Natural killer cell (primary cell): ENCODE measurements at regions not wholly inside any gene's neighbourhood (a gene's known extent, or its start where the extent isn't known, plus 50 kb on each side); places are given as distances from the start of the nearest gene placed in this dataset.
"Not testable (repeated sequence)": the region's sequence is repeated elsewhere in the genome, so short reads cannot be mapped to it uniquely, and the experiment has no call there.

Experiments
- ATAC-seq, 3 donors: fragments of 150-1000 bp in 2 of 3; fragments of 200-7000 bp in 1 of 3; cut with Tn5 transposase; 1 replicate in 1 of 3; 2 replicates in 2 of 3; pipeline ENCODE4 v1.10.0; 2021; ENCODE audit warnings: mild to moderate bottlenecking in 2 of 3, moderate library complexity in 2 of 3
- DNase-seq, 2 donors: peaks; one replicate each; pipeline versions ENCODE4 v3.0.0 to v3.0.0-alpha.2; 2013 to 2021; ENCODE audit warnings: mixed read lengths in 1 of 2
- H3K27ac ChIP-seq: one replicate; pipeline ENCODE4 v1.5.1; 2013; ENCODE audit warnings: mild to moderate bottlenecking, low read length
- H3K27me3 ChIP-seq: one replicate; pipeline ENCODE4 v1.6.1; 2013; ENCODE audit warnings: low read length; ENCODE audit not compliant: control insufficient read depth, insufficient read depth
- H3K36me3 ChIP-seq: one replicate; pipeline ENCODE4 v1.6.1; 2013; ENCODE audit warnings: low read length; ENCODE audit not compliant: control insufficient read depth, insufficient read depth
- H3K4me1 ChIP-seq: one replicate; pipeline ENCODE4 v1.6.1; 2013; ENCODE audit warnings: low read length; ENCODE audit not compliant: control insufficient read depth, insufficient read depth
- H3K4me3 ChIP-seq: one replicate; pipeline ENCODE4 v1.5.1; 2013; ENCODE audit warnings: low read length
- H3K9me3 ChIP-seq: one replicate; pipeline ENCODE4 v1.6.1; 2013; ENCODE audit warnings: low read length; ENCODE audit not compliant: control insufficient read depth, insufficient read depth
- H3K27ac Mint-ChIP-seq, 2 donors: one replicate each; pipeline ENCODE4 v1.8.0; 2022; ENCODE audit warnings: mild to moderate bottlenecking in 2 of 2, mixed read lengths in 2 of 2, moderate library complexity in 1 of 2
- H3K27me3 Mint-ChIP-seq, 2 donors: one replicate each; pipeline ENCODE4 v1.8.0; 2022; ENCODE audit warnings: low read depth in 2 of 2, mixed read lengths in 2 of 2
- H3K36me3 Mint-ChIP-seq: one replicate; pipeline ENCODE4 v1.8.0; 2022; ENCODE audit warnings: mixed read lengths
- H3K4me1 Mint-ChIP-seq, 2 donors: one replicate each; pipeline ENCODE4 v1.8.0; 2022; ENCODE audit warnings: mixed read lengths in 2 of 2
- H3K4me3 Mint-ChIP-seq: one replicate; pipeline ENCODE4 v1.8.0; 2022; ENCODE audit warnings: mild to moderate bottlenecking, moderate library complexity, mixed read lengths
- H3K9me3 Mint-ChIP-seq, 2 donors: one replicate each; pipeline ENCODE4 v1.8.0; 2022; ENCODE audit warnings: mixed read lengths in 2 of 2
- WGBS: methylation state at CpG from one replicate; pipeline ENCODE4 v1.1.7; 2013; ENCODE audit warnings: missing lambda C conversion rate; ENCODE audit not compliant: insufficient coverage; 5-methylcytosine and 5-hydroxymethylcytosine counted together
- intact Hi-C: fragments of 100-400 bp; cut with micrococcal nuclease; formaldehyde crosslinking; loops from one replicate; pipeline ENCODE4 v1.14.2; 2022
- TF ChIP-seq, protein P1 (sequence below): fragments of 200-600 bp; IDR thresholded peaks from one replicate; pipeline ENCODE4 v1.8.0; 2022; ENCODE audit warnings: antibody characterized with exemption

DNA sequence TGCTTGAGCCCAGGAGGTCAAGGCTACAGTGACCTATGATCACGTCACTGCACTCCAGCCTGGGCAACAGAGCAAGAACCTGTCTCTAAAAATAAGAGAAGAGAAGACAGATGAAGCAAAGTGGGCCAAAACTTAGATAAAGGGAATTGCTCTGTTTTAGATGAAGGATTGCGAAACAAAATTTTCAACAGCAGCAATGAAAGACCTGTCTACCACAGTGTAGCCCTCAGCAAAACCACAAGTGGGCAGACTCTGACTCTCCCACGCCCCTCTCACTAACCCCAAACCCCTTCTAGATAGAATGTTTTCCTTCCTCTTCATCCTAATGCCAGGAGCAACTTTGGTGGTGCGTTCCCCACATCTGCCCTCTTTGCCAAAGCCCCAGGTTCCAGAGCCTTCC lies 105.6 kb upstream of the ALDH3B2 start:
- 11% methylated on average over 4 of the region's 4 CpGs for WGBS

DNA sequence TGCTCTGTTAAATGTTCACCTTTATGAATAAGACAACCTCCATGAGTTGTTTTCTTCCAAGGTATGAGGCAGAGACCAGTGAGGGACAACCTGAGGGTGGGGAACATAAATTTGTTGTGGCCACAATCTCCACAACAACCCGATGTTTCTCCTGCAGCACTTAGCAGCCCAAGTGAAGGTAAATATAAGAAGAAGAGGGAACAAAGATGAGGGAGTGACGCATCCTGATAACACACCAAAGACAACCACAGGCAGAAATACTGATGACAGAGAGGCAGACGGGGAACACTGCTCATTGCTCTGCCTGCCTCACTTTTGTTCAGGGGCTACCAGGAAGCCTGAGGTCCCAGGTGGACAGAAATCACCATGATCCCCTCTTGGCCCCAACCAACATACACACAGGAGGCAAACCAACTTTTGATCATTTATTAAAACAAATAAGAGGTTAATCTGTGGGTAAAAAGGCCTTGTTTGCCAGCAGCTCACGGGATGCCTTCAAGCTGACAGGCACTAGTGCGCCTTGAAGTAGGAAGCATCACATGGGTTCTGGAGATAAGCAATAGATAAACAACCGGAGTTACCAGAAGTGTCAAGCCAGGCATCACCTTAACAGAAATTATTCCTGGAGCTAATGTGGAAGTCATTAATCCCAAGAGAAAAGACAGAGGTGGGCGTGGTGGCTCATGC lies 104.9 kb upstream of the ALDH3B2 start:
- H3K4me1 ChIP-seq, H3K36me3 Mint-ChIP-seq, H3K27me3 ChIP-seq, H3K9me3 ChIP-seq, DNase-seq, H3K36me3 ChIP-seq, H3K27ac Mint-ChIP-seq, ATAC-seq, H3K9me3 Mint-ChIP-seq, H3K27ac ChIP-seq, H3K4me3 Mint-ChIP-seq, intact Hi-C loops, H3K4me3 ChIP-seq: not testable (repeated sequence)
- Mint-ChIP-seq H3K27me3 (peaks cover 20 to 39% of the 10 kb centered on the region in 2 donors), H3K4me1 (peaks cover 9 to 12% of the 10 kb centered on the region in 2 donors)
- WGBS = 56% methylated on average over 7 of the region's 7 CpGs

More for the DNA sequence above, 105.6 kb upstream of the ALDH3B2 start:
- peak in 1 of 3 donors; percentile 27 for ATAC-seq
- no peak for DNase-seq
- TF ChIP-seq, protein P1, sequence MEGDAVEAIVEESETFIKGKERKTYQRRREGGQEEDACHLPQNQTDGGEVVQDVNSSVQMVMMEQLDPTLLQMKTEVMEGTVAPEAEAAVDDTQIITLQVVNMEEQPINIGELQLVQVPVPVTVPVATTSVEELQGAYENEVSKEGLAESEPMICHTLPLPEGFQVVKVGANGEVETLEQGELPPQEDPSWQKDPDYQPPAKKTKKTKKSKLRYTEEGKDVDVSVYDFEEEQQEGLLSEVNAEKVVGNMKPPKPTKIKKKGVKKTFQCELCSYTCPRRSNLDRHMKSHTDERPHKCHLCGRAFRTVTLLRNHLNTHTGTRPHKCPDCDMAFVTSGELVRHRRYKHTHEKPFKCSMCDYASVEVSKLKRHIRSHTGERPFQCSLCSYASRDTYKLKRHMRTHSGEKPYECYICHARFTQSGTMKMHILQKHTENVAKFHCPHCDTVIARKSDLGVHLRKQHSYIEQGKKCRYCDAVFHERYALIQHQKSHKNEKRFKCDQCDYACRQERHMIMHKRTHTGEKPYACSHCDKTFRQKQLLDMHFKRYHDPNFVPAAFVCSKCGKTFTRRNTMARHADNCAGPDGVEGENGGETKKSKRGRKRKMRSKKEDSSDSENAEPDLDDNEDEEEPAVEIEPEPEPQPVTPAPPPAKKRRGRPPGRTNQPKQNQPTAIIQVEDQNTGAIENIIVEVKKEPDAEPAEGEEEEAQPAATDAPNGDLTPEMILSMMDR = no peak
- intact Hi-C loops = no loop called here
- no peaks in the 10 kb centered on the region for H3K9me3 Mint-ChIP-seq
- no peak overlapping the region for H3K4me3 Mint-ChIP-seq
- no peak overlapping the region for H3K27ac Mint-ChIP-seq
- H3K36me3 Mint-ChIP-seq = no peaks in the 10 kb centered on the region
- H3K4me1 ChIP-seq = no peaks in the 10 kb centered on the region
- H3K36me3 ChIP-seq = no peaks in the 10 kb centered on the region
- H3K27ac ChIP-seq = no peak overlapping the region
- H3K27me3 ChIP-seq = no peaks in the 10 kb centered on the region
- H3K27me3 Mint-ChIP-seq = peaks cover 13 to 32% of the 10 kb centered on the region in 2 donors
- no peak overlapping the region for H3K4me3 ChIP-seq
- H3K4me1 Mint-ChIP-seq = peaks cover 9 to 12% of the 10 kb centered on the region in 2 donors
- H3K9me3 ChIP-seq = no peaks in the 10 kb centered on the region

DNA sequence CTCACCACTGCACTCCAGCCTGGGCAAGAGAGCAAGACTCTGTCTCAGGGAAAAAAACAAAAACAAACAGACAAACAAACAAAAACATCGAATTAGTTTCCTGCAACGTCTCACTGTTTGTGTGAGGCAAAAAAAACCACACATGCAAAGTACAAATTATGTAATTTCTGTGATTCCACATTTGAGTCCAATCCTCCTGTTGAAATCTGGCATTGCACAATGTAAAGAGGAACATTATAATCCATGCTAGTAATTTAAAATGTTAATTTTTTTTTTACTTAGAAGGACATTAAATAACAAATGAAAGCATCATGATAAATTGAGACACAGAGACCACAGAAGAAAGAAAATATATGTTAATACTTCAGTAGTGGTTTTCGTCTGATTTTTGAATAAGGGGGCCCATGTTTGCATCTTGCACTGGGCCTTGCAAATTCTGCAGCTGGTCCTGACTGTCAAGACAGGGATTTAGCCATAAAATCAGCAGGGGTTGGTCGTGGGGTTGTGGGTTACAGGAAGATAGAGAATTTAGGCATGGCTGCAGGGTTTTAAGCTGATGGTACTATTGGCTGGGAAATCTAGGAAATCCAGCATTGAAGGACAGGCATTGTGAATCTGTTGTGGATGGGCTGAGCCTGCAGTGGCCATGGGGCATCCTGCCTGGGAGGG lies 102.6 kb upstream of the ALDH3B2 start:
- 49% methylated on average over 4 of the region's 4 CpGs for WGBS
- peaks cover 9 to 12% of the 10 kb centered on the region in 2 donors for H3K4me1 Mint-ChIP-seq
- intact Hi-C loops = no loop called here
- TF ChIP-seq, protein P1 = no peak
- no peak overlapping the region for H3K4me3 ChIP-seq
- H3K36me3 Mint-ChIP-seq = no peaks in the 10 kb centered on the region
- peaks cover 29 to 60% of the 10 kb centered on the region in 2 donors for H3K27me3 Mint-ChIP-seq
- DNase-seq (no peak), ATAC-seq (no peak)
- no peak overlapping the region for H3K4me3 Mint-ChIP-seq
- no peak overlapping the region for H3K27ac ChIP-seq
- H3K9me3 Mint-ChIP-seq = no peaks in the 10 kb centered on the region
- H3K36me3 ChIP-seq = no peaks in the 10 kb centered on the region
- no peaks in the 10 kb centered on the region for H3K4me1 ChIP-seq
- H3K9me3 ChIP-seq = no peaks in the 10 kb centered on the region
- H3K27ac Mint-ChIP-seq = no peak overlapping the region
- no peaks in the 10 kb centered on the region for H3K27me3 ChIP-seq

DNA sequence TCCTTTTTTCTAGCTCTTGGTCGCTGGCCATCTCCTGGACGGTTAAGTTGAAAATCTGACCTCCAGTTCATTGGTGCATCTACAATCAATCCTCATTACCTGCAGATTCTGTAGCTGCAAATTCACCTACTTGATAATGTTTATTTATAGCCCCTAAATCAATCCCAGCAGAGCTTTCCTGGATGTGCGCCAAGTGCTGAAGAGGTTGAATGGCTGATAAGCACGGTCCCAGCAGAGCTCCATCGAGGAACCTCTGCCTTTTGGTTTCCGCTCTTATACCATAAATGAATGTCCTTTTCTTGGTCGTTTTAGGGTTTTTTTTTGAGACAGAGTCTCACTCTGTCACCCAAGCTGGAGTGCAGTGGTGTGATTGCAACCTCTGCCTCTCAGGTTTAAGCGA lies 99.8 kb upstream of the ALDH3B2 start:
- H3K4me1 Mint-ChIP-seq, H3K4me3 ChIP-seq, H3K4me1 ChIP-seq, H3K36me3 ChIP-seq, H3K27me3 ChIP-seq, H3K4me3 Mint-ChIP-seq, H3K27ac Mint-ChIP-seq, H3K27ac ChIP-seq, DNase-seq, H3K9me3 Mint-ChIP-seq, ATAC-seq, intact Hi-C loops, H3K36me3 Mint-ChIP-seq, H3K9me3 ChIP-seq: not testable (repeated sequence)
- 28% methylated on average over 8 of the region's 8 CpGs for WGBS
- peaks cover 26 to 45% of the 10 kb centered on the region in 2 donors for H3K27me3 Mint-ChIP-seq

DNA sequence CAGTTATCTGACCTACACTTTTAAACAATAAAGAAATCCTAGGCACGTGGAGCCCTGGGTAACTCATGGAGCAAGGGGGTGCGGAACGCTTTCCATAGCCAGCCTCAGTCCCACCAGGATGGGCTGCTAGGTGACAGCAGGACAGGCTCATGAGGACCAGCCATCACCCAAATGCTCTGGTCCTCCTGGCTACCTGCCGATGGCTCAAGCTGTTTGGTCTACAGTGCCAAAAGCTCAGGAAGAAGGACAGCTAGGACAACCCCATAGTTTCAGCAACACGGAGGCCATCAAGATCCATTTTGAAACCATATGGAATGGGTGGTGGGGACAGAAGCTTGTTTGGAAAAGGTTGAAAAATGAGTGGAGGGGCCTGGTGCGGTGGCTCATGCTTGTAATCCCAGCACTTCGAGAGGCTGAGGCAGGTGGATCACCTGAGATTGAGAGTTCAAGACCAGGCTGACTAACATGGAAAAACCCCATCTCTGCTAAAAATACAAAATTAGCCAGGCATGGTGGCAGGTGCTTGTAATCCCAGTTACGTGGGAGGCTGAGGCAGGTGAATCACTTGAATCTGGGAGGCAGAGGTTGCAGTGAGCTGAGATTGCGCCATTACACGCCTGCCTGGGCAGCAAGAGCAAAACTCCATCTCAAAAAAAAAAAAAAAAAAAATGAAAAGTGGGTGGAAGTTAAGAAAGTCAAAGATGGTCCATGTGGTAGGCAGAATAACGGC lies 93.7 kb upstream of the ALDH3B2 start:
- H3K9me3 ChIP-seq, DNase-seq, ATAC-seq, H3K36me3 ChIP-seq, intact Hi-C loops, H3K4me3 Mint-ChIP-seq, H3K27me3 ChIP-seq, H3K27ac ChIP-seq, H3K36me3 Mint-ChIP-seq, H3K27ac Mint-ChIP-seq, H3K9me3 Mint-ChIP-seq, H3K4me1 Mint-ChIP-seq, H3K4me3 ChIP-seq, H3K4me1 ChIP-seq: not testable (repeated sequence)
- H3K27me3 Mint-ChIP-seq = peaks cover 0 to 17% of the 10 kb centered on the region in 2 donors
- 86% methylated on average over 9 of the region's 11 CpGs for WGBS

DNA sequence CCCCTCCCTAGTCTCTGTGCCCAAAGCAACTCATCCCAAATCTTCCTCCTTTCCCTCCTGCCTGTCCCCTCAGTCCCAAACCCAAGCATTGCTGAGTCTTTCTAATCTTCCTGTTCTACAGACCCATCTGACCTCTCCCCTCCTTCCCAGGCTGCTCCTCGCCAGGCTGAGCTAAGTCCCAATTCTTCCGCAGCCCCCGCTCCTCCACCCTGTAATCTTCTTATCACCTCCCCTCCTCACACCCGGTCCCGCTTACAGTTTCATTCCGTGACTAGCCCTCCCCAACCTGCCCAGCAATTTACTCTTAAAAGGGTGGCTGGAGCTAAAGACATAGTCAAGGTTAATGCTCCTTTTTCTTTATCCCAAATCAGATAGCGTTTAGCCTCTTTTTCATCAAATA lies 86.8 kb upstream of the ALDH3B2 start:
- not testable (repeated sequence) for H3K27ac Mint-ChIP-seq, H3K36me3 Mint-ChIP-seq, H3K9me3 Mint-ChIP-seq

More for the DNA sequence above, 86.8 kb upstream of the ALDH3B2 start:
- H3K27me3 ChIP-seq, DNase-seq, H3K36me3 ChIP-seq, H3K4me3 ChIP-seq, ATAC-seq, H3K4me1 Mint-ChIP-seq, intact Hi-C loops, H3K4me1 ChIP-seq, H3K4me3 Mint-ChIP-seq, H3K27ac ChIP-seq, H3K9me3 ChIP-seq: not testable (repeated sequence)
- 70% methylated on average over 7 of the region's 7 CpGs for WGBS
- H3K27me3 Mint-ChIP-seq = peaks cover 16 to 20% of the 10 kb centered on the region in 2 donors
